GM10266 (cell line): ENCODE measurements at regions not wholly inside any gene's neighbourhood (a gene's known extent, or its start where the extent isn't known, plus 50 kb on each side); places are given as distances from the start of the nearest gene placed in this dataset.
"Not testable (repeated sequence)": the region's sequence is repeated elsewhere in the genome, so short reads cannot be mapped to it uniquely, and the experiment has no call there.

Experiments
- DNase-seq: peaks from one replicate; pipeline ENCODE4 v3.0.0; 2012; ENCODE audit errors: extremely low spot score
- TF ChIP-seq, protein P1 (sequence below): IDR thresholded peaks from 2 replicates; pipeline ENCODE4 v1.5.1; 2012; ENCODE audit warnings: mild to moderate bottlenecking, low read depth; ENCODE audit not compliant: control insufficient read depth, insufficient read depth; ENCODE audit errors: missing control alignments

DNA sequence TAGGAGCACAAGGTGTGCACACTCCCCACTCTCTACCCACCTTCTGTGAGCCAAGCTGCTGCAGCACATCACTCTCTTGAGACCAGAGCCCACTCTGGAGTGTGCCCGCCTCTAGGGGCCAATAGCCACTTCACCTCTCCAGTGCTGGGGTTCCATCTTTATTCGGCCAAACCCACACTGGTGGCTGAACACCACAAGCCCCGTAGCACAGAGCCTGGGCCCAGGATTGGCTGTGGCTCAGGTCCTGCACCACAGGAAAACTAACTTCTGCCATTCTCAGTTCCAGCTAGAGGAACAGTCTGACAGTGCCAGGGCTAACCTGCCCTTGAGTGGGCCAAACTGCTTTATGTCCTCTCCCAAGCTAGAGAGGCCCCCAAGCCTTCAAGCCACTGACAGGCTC is 111.0 kb upstream of the TOX3 start:
- no peak for DNase-seq
- TF ChIP-seq, protein P1, sequence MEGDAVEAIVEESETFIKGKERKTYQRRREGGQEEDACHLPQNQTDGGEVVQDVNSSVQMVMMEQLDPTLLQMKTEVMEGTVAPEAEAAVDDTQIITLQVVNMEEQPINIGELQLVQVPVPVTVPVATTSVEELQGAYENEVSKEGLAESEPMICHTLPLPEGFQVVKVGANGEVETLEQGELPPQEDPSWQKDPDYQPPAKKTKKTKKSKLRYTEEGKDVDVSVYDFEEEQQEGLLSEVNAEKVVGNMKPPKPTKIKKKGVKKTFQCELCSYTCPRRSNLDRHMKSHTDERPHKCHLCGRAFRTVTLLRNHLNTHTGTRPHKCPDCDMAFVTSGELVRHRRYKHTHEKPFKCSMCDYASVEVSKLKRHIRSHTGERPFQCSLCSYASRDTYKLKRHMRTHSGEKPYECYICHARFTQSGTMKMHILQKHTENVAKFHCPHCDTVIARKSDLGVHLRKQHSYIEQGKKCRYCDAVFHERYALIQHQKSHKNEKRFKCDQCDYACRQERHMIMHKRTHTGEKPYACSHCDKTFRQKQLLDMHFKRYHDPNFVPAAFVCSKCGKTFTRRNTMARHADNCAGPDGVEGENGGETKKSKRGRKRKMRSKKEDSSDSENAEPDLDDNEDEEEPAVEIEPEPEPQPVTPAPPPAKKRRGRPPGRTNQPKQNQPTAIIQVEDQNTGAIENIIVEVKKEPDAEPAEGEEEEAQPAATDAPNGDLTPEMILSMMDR, result no peak

DNA sequence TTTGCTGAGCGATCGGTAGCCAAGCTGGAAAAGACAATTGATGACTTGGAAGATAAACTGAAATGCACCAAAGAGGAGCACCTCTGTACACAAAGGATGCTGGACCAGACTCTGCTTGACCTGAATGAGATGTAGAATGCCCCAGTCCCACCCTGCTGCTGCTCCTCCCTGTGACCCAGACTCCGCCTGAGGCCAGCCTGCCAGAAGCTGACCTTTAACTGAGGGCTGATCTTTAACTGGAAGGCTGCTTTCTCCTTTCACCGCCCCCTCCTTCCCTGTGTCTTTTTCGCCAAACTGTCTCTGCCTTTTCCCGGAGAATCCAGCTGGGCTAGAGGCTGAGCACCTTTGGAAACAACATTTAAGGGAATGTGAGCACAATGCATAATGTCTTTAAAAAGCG is 109.0 kb upstream of the TOX3 start:
- DNase-seq, result not testable (repeated sequence)

DNA sequence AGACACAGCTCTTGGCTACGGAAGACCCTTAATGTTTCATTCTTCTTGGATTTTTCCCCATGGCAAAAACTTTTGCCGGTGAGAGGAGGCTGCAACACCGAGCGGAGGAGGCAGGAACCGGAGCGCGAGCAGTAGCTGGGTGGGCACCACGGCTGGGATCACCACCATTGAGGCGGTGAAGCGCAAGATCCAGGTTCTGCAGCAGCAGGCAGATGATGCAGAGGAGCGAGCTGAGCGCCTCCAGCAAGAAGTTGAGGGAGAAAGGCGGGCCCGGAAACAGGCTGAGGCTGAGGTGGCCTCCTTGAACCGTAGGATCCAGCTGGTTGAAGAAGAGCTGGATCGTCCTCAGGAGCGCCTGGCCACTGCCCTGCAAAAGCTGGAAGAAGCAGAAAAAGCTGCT is 108.2 kb upstream of the TOX3 start:
- DNase-seq, result not testable (repeated sequence)

GRCh38 chr16:52652033-52652432 is 105.1 kb upstream of the TOX3 start:
- TF ChIP-seq, protein P1, result no peak
- no peak for DNase-seq

GRCh38 chr16:52650789-52651188 is 103.8 kb upstream of the TOX3 start:
- DNase-seq, result no peak
- TF ChIP-seq, protein P1, result no peak

DNA sequence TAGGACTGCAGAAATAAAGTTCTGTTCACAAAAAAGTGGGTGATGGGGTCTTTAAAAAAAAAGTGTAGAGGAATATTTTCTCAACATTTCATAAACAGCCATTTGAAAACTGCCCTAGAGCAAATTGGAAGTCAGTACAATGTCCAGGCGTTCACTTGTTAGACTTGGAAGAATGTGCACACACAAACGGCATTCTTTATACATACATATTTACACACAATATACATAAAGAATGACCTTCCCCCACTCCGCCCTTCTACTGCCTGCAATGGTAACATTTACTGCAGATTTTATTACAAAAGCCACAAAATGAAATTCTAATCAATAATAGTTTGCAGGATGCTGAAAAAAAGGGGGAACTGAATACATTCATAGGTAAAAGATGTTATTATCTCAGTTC is 103.4 kb upstream of the TOX3 start:
- TF ChIP-seq, protein P1, result no peak
- DNase-seq, result no peak

DNA sequence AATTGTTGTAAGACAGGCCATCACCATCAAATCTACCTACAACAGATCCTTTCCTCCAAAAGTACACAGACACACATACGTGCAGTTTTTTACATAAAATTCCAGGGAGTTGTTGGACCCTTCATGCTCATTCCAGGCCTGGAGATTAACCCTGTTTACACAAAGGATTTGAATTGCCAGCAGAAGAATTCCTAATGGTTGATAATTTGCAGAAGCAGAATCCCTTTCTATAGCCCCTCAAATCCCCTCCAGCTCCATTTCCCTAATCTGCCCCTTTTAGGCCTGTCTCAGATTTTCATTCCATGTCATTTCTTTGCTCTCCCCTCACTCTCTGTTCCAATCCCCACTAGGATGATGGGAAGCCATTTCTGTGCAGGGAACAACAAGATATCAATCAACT is 102.9 kb upstream of the TOX3 start:
- TF ChIP-seq, protein P1, result no peak
- no peak for DNase-seq

DNA sequence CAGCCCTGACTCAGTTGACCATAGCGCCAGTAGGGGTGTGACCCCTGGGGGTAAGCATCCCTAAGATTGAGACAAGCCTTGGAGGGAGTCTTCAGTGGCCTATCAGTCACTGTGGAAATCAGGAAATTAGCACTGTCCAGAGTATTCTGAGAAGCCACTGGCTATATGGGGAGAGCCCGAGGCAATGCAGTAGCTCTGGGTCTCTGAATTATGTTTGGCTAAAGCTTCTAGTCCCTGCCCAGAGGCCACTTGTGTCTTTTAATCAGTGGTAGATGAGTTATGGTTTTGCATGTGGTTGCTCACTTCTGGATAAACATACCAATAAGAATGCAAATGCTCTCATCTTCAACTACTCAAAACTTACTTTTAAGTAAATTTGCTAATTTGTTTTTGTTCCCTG is 100.6 kb upstream of the TOX3 start:
- TF ChIP-seq, protein P1, result no peak
- DNase-seq, result no peak

DNA sequence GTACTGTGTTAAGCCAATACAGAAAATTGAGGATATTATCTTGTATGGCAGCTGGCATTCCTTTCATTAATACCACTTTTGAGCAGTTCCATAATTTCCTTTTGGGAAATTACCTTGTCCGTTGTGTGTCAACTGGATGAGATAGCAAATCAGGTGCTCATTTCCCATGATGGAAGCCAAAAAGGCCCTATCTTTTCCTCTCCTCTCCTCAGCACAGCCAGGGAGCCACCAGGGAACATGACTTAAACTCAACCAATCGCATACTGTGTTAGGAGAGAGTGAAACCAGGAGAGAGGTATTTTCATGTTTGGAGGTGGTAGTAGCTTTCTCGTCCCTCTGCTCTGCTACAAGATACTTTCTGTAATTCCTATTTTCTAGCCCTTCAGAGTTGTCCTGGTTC is 96.1 kb upstream of the TOX3 start:
- TF ChIP-seq, protein P1, result no peak
- DNase-seq, result no peak
